Naive thymus-derived CD4-positive, alpha-beta T cell (primary cell): ENCODE measurements at regions not wholly inside any gene's neighbourhood (a gene's known extent, or its start where the extent isn't known, plus 50 kb on each side); places are given as distances from the start of the nearest gene placed in this dataset.

Source experiments
- ATAC-seq: fragments of 150-1000 bp; cut with Tn5 transposase; 2 replicates; pipeline ENCODE4 v1.10.0; 2021; ENCODE audit warnings: mild to moderate bottlenecking, moderate library complexity
- CTCF ChIA-PET: fragments of 350-600 bp; sonication (Branson Sonifier 250); formaldehyde crosslinking; loops from one replicate; lab custom pipeline; 2021; ENCODE audit warnings: antibody characterized with exemption; lab: Charles Lee
- POLR2A ChIA-PET: fragments of 350-600 bp; sonication (Branson Sonifier 250); formaldehyde crosslinking; loops from one replicate; lab custom pipeline; 2021; ENCODE audit warnings: antibody characterized with exemption, inconsistent platforms; lab: Charles Lee
- DNase-seq, 9 donors: peaks; one replicate each; pipeline versions ENCODE4 v3.0.0 to v3.0.0-alpha.2; 2020 to 2022; ENCODE audit warnings: mixed read lengths in 1 of 9
- H3K27ac ChIP-seq: one replicate; pipeline ENCODE4 v1.7.0; 2013; ENCODE audit warnings: mild to moderate bottlenecking, low read depth, low read length, moderate library complexity
- H3K27me3 ChIP-seq, 2 donors: one replicate each; pipeline ENCODE4 v1.7.0; 2013; ENCODE audit warnings: low read length in 2 of 2, mild to moderate bottlenecking in 2 of 2, moderate library complexity in 2 of 2; ENCODE audit not compliant: control insufficient read depth in 2 of 2, insufficient read depth in 2 of 2
- H3K36me3 ChIP-seq, 3 experiments: 1 replicate in 2 of 3; 2 replicates in 1 of 3; pipeline ENCODE4 v1.7.0; 2013; ENCODE audit warnings: low read length in 3 of 3, mild to moderate bottlenecking in 3 of 3, moderate library complexity in 1 of 3; ENCODE audit not compliant: insufficient read depth in 3 of 3, control insufficient read depth in 2 of 3
- H3K4me1 ChIP-seq, 2 donors: one replicate each; pipeline ENCODE4 v1.7.0; 2013; ENCODE audit warnings: low read length in 2 of 2, mild to moderate bottlenecking in 2 of 2, moderate library complexity in 1 of 2; ENCODE audit not compliant: control insufficient read depth in 2 of 2, insufficient read depth in 2 of 2
- H3K4me3 ChIP-seq: 2 replicates; pipeline ENCODE4 v1.7.0; 2013; ENCODE audit warnings: mild to moderate bottlenecking, low read length
- H3K9me3 ChIP-seq, 3 experiments: 1 replicate in 2 of 3; 2 replicates in 1 of 3; pipeline ENCODE4 v1.7.0; 2013; ENCODE audit warnings: low read length in 3 of 3; ENCODE audit not compliant: control insufficient read depth in 2 of 3
- H3K27ac Mint-ChIP-seq, 9 donors: one replicate each; pipeline ENCODE4 v1.8.0; 2020 to 2022; ENCODE audit warnings: mixed read lengths in 9 of 9, mild to moderate bottlenecking in 8 of 9, moderate library complexity in 5 of 9, inconsistent platforms in 2 of 9
- H3K27me3 Mint-ChIP-seq, 5 donors: one replicate each; pipeline ENCODE4 v1.8.0; 2021 to 2022; ENCODE audit warnings: mixed read lengths in 5 of 5, mild to moderate bottlenecking in 1 of 5
- H3K36me3 Mint-ChIP-seq, 5 donors: one replicate each; pipeline ENCODE4 v1.8.0; 2020 to 2022; ENCODE audit warnings: mixed read lengths in 5 of 5, mild to moderate bottlenecking in 3 of 5, inconsistent platforms in 1 of 5
- H3K4me1 Mint-ChIP-seq, 7 donors: one replicate each; pipeline ENCODE4 v1.8.0; 2020 to 2022; ENCODE audit warnings: mixed read lengths in 7 of 7, mild to moderate bottlenecking in 3 of 7, inconsistent platforms in 1 of 7
- H3K4me3 Mint-ChIP-seq, 10 donors: one replicate each; pipeline ENCODE4 v1.8.0; 2020 to 2022; ENCODE audit warnings: mild to moderate bottlenecking in 10 of 10, mixed read lengths in 10 of 10, moderate library complexity in 6 of 10, inconsistent platforms in 2 of 10
- H3K9me3 Mint-ChIP-seq, 11 donors: one replicate each; pipeline ENCODE4 v1.8.0; 2020 to 2022; ENCODE audit warnings: mixed read lengths in 11 of 11, mild to moderate bottlenecking in 4 of 11, inconsistent platforms in 1 of 11, moderate library complexity in 1 of 11
- intact Hi-C, 2 donors: fragments of 100-400 bp; cut with micrococcal nuclease; formaldehyde crosslinking; loops; one replicate each; pipeline ENCODE4 v1.15.1; 2023

GRCh38 chr11:82636615-82637014, 97.0 kb downstream of the FAM181B start:
- H3K27ac ChIP-seq: no peak overlapping the region
- no peak overlapping the region for H3K27ac Mint-ChIP-seq
- H3K9me3 ChIP-seq: no peaks in the 10 kb centered on the region
- H3K4me1 ChIP-seq: no peaks in the 10 kb centered on the region
- H3K9me3 Mint-ChIP-seq: peaks cover 0 to 3% (median 0%) of the 10 kb centered on the region in 11 donors
- no peaks in the 10 kb centered on the region for H3K27me3 ChIP-seq
- peaks cover 5 to 43% (median 20%) of the 10 kb centered on the region in 5 donors for H3K27me3 Mint-ChIP-seq
- intact Hi-C loops: no loop called here
- no peak for DNase-seq
- no peak overlapping the region for H3K4me3 Mint-ChIP-seq
- peaks cover 0 to 6% (median 0%) of the 10 kb centered on the region in 7 donors for H3K4me1 Mint-ChIP-seq
- H3K36me3 ChIP-seq: no peaks in the 10 kb centered on the region
- ChIA-PET POLR2A (no interaction called here), CTCF (no interaction called here)
- ATAC-seq: no peak
- no peaks in the 10 kb centered on the region for H3K36me3 Mint-ChIP-seq
- H3K4me3 ChIP-seq: no peak overlapping the region

- POLR2A ChIA-PET: no interaction called here
- DNase-seq (no peak), ATAC-seq (no peak)
- H3K27me3 ChIP-seq: no peaks in the 10 kb centered on the region
- no peaks in the 10 kb centered on the region for H3K9me3 ChIP-seq
- H3K27me3 Mint-ChIP-seq: peaks cover 0 to 36% (median 20%) of the 10 kb centered on the region in 5 donors
- H3K4me1 Mint-ChIP-seq: peaks cover 0 to 6% (median 0%) of the 10 kb centered on the region in 7 donors
- H3K27ac ChIP-seq: no peak overlapping the region
- no peaks in the 10 kb centered on the region for H3K36me3 Mint-ChIP-seq
- no peak overlapping the region for H3K4me3 Mint-ChIP-seq
- no peak overlapping the region for H3K27ac Mint-ChIP-seq
- H3K9me3 Mint-ChIP-seq: peaks cover 0 to 6% (median 1%) of the 10 kb centered on the region in 11 donors
- H3K4me1 ChIP-seq: no peaks in the 10 kb centered on the region
- intact Hi-C loops: no loop called here
- H3K4me3 ChIP-seq: no peak overlapping the region
- CTCF ChIA-PET: no interaction called here
- H3K36me3 ChIP-seq: no peaks in the 10 kb centered on the region
These were observed 99.6 kb downstream of the FAM181B start for GRCh38 chr11:82634091-82634490.

GRCh38 chr11:82631722-82632630, 101.7 kb downstream of the FAM181B start:
- no peaks in the 10 kb centered on the region for H3K36me3 ChIP-seq
- ChIA-PET POLR2A (no interaction called here), CTCF (no interaction called here)
- no peaks in the 10 kb centered on the region for H3K36me3 Mint-ChIP-seq
- H3K9me3 Mint-ChIP-seq: peaks cover 0 to 20% (median 7%) of the 10 kb centered on the region in 11 donors
- H3K27me3 Mint-ChIP-seq: peaks cover 0 to 23% (median 15%) of the 10 kb centered on the region in 5 donors
- H3K27ac Mint-ChIP-seq: no peak overlapping the region
- H3K4me3 Mint-ChIP-seq: no peak overlapping the region
- intact Hi-C loops: no loop called here
- H3K4me3 ChIP-seq: no peak overlapping the region
- no peak overlapping the region for H3K27ac ChIP-seq
- H3K4me1 Mint-ChIP-seq: peaks cover 0 to 6% (median 0%) of the 10 kb centered on the region in 7 donors
- no peaks in the 10 kb centered on the region for H3K27me3 ChIP-seq
- no peaks in the 10 kb centered on the region for H3K4me1 ChIP-seq
- ATAC-seq (no peak), DNase-seq (no peak)
- H3K9me3 ChIP-seq: no peaks in the 10 kb centered on the region

- intact Hi-C loops: no loop called here
- Mint-ChIP-seq H3K4me1 (no peaks in the 10 kb centered on the region), H3K36me3 (no peaks in the 10 kb centered on the region), H3K27me3 (peaks cover 2 to 25% (median 8%) of the 10 kb centered on the region in 5 donors), H3K27ac (no peak overlapping the region), H3K9me3 (peaks cover 0 to 5% (median 0%) of the 10 kb centered on the region in 11 donors), H3K4me3 (no peak overlapping the region)
- H3K4me1 ChIP-seq: no peaks in the 10 kb centered on the region
- H3K9me3 ChIP-seq: no peaks in the 10 kb centered on the region
- no peak overlapping the region for H3K27ac ChIP-seq
- DNase-seq (no peak), ATAC-seq (no peak)
- ChIA-PET CTCF (no interaction called here), POLR2A (no interaction called here)
- H3K27me3 ChIP-seq: no peaks in the 10 kb centered on the region
- no peak overlapping the region for H3K4me3 ChIP-seq
- H3K36me3 ChIP-seq: no peaks in the 10 kb centered on the region
These were observed 123.0 kb downstream of the FAM181B start for GRCh38 chr11:82610671-82611070.

- no peaks in the 10 kb centered on the region for H3K9me3 ChIP-seq
- no peak overlapping the region for H3K27ac ChIP-seq
- DNase-seq (no peak), ATAC-seq (no peak)
- H3K4me1 ChIP-seq: no peaks in the 10 kb centered on the region
- no peaks in the 10 kb centered on the region for H3K36me3 ChIP-seq
- Mint-ChIP-seq H3K36me3 (no peaks in the 10 kb centered on the region), H3K4me3 (no peak overlapping the region), H3K9me3 (no peaks in the 10 kb centered on the region), H3K27me3 (peaks cover 5 to 40% (median 12%) of the 10 kb centered on the region in 5 donors), H3K4me1 (no peaks in the 10 kb centered on the region), H3K27ac (no peak overlapping the region)
- intact Hi-C loops: no loop called here
- POLR2A ChIA-PET: no interaction called here
- H3K27me3 ChIP-seq: no peaks in the 10 kb centered on the region
- no peak overlapping the region for H3K4me3 ChIP-seq
- CTCF ChIA-PET: no interaction called here
These were observed 126.9 kb downstream of the FAM181B start for GRCh38 chr11:82606738-82607137.

GRCh38 chr11:82601711-82602110, 132.0 kb downstream of the FAM181B start:
- no peaks in the 10 kb centered on the region for H3K27me3 ChIP-seq
- POLR2A ChIA-PET: no interaction called here
- H3K9me3 ChIP-seq: no peaks in the 10 kb centered on the region
- no peak overlapping the region for H3K27ac ChIP-seq
- no peaks in the 10 kb centered on the region for H3K9me3 Mint-ChIP-seq
- intact Hi-C loops: no loop called here
- H3K27ac Mint-ChIP-seq: no peak overlapping the region
- H3K36me3 Mint-ChIP-seq: no peaks in the 10 kb centered on the region
- H3K4me1 ChIP-seq: no peaks in the 10 kb centered on the region
- no peaks in the 10 kb centered on the region for H3K36me3 ChIP-seq
- ATAC-seq (no peak), DNase-seq (no peak)
- H3K4me3 Mint-ChIP-seq: no peak overlapping the region
- CTCF ChIA-PET: no interaction called here
- peaks cover 3 to 26% (median 11%) of the 10 kb centered on the region in 5 donors for H3K27me3 Mint-ChIP-seq
- H3K4me3 ChIP-seq: no peak overlapping the region
- H3K4me1 Mint-ChIP-seq: no peaks in the 10 kb centered on the region

GRCh38 chr11:82599836-82600235, 133.8 kb downstream of the FAM181B start:
- Histone ChIP-seq H3K9me3 (no peaks in the 10 kb centered on the region), H3K27ac (no peak overlapping the region), H3K4me3 (no peak overlapping the region), H3K36me3 (no peaks in the 10 kb centered on the region), H3K4me1 (no peaks in the 10 kb centered on the region), H3K27me3 (no peaks in the 10 kb centered on the region)
- Mint-ChIP-seq H3K4me1 (no peaks in the 10 kb centered on the region), H3K9me3 (no peaks in the 10 kb centered on the region), H3K27me3 (peaks cover 0 to 22% (median 7%) of the 10 kb centered on the region in 5 donors), H3K27ac (no peak overlapping the region), H3K36me3 (no peaks in the 10 kb centered on the region), H3K4me3 (no peak overlapping the region)
- intact Hi-C loops: no loop called here
- DNase-seq: no peak
- ATAC-seq: no peak
- POLR2A ChIA-PET: no interaction called here
- CTCF ChIA-PET: no interaction called here
